ENCODE measurements at regions not wholly inside any gene's neighbourhood (a gene's known extent, or its start where the extent isn't known, plus 50 kb on each side); places are given as distances from the start of the nearest gene placed in this dataset.

DNA sequence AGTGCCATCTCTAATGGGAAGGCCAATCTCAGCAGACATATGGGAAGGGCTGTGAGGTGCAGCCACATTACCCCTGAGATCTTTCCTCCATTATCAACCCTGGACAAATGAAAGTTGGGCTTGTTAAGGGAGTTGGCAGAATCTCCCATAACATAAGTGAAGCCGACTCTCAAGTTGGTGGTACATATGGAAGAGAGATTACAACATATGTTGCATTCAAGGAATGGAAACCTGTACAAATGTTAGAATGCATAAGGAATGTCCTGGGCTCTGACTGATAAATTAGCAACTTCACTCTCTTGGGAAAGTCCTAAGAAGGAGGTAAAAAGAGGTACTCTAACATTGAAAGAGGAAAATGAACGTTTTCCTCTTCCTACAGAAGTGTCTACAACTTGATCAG, 288.7 kb downstream of the IL20RB start:
- no peak for TF ChIP-seq POLR2A (IDR thresholded peaks at IDR 0.05)
- TF ChIP-seq, protein P1, sequence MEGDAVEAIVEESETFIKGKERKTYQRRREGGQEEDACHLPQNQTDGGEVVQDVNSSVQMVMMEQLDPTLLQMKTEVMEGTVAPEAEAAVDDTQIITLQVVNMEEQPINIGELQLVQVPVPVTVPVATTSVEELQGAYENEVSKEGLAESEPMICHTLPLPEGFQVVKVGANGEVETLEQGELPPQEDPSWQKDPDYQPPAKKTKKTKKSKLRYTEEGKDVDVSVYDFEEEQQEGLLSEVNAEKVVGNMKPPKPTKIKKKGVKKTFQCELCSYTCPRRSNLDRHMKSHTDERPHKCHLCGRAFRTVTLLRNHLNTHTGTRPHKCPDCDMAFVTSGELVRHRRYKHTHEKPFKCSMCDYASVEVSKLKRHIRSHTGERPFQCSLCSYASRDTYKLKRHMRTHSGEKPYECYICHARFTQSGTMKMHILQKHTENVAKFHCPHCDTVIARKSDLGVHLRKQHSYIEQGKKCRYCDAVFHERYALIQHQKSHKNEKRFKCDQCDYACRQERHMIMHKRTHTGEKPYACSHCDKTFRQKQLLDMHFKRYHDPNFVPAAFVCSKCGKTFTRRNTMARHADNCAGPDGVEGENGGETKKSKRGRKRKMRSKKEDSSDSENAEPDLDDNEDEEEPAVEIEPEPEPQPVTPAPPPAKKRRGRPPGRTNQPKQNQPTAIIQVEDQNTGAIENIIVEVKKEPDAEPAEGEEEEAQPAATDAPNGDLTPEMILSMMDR (IDR thresholded peaks at IDR 0.05) = no peak

DNA sequence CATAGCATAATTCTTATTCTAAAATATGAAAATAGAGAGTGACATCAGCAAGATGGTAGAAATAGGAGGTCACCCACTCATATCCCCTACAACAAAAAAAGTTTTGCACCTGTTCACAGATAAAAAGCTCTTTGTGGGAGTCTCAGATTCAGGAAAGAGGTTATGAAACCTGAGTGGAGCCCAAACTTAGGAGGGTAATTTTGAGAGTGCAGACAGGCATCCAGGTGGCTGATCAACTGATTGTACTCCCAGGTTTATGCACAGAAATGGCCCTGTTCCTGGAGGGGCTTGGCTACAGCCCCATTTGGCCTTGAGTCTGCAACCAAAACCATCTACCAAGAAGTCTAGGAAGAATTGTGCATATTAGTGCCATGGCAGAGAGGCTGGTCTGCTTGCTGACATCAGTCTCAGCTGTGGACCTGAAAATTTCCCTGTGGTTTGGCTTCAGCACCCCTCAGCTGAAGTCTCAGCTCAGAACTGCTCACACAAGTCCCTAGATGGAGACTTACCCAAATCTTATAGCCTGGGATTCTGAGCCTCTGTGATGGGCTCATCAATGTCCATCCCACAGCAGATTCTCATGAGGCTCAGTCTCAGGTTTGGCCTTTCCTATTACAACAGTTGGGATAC, 291.6 kb downstream of the IL20RB start:
- DNase-seq = no peak
- H3K27me3 ChIP-seq = no peaks in the 10 kb centered on the region
- H3K4me3 ChIP-seq = no peak overlapping the region
- H3K9me3 ChIP-seq (replicated peaks in 1 of 3) = no peaks in the 10 kb centered on the region
- H3K4me1 ChIP-seq (replicated peaks in 1 of 2) = no peaks in the 10 kb centered on the region
- no peak overlapping the region for H3K27ac ChIP-seq
- no peak for TF ChIP-seq POLR2A (IDR thresholded peaks at IDR 0.05)
- TF ChIP-seq, protein P1 (IDR thresholded peaks at IDR 0.05) = no peak
- H3K36me3 ChIP-seq (replicated peaks in 1 of 2) = no peaks in the 10 kb centered on the region
- intact Hi-C loops (cut with DNase I) = no loop called here

More for the DNA sequence above, 288.7 kb downstream of the IL20RB start:
- Histone ChIP-seq H3K4me3 (no peak overlapping the region), H3K9me3 (replicated peaks in 1 of 3) (no peaks in the 10 kb centered on the region), H3K27me3 (no peaks in the 10 kb centered on the region), H3K36me3 (replicated peaks in 1 of 2) (no peaks in the 10 kb centered on the region), H3K4me1 (replicated peaks in 1 of 2) (no peaks in the 10 kb centered on the region), H3K27ac (no peak overlapping the region)
- DNase-seq = no peak
- intact Hi-C loops (cut with DNase I) = no loop called here
- 46 to 63% (median 56%) methylated on average over 2 of the region's 2 CpGs for WGBS, 4 donors

DNA sequence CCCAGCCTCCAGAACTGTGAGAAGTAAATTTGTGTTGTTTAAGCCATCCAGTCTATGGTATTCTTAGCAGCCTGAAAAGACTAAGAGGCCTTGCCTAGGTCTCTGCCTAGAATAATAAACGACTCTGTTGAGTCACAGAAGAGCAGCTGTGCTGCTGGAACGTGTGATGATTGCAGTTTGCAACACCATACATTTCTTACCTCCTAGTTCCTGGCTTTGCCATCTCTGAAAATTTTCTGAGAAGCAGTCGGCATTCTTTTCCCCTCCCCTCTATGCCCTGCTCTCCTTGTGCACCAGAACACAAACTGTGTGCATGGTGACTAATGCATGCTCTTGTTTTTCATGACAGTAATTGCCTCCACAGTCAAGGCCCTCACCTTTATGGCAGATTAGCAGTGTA, 301.3 kb downstream of the IL20RB start:
- WGBS, 4 donors = 29 to 45% (median 40%) methylated on average over 3 of the region's 3 CpGs
- DNase-seq = no peak
- intact Hi-C loops (cut with DNase I) = no loop called here

DNA sequence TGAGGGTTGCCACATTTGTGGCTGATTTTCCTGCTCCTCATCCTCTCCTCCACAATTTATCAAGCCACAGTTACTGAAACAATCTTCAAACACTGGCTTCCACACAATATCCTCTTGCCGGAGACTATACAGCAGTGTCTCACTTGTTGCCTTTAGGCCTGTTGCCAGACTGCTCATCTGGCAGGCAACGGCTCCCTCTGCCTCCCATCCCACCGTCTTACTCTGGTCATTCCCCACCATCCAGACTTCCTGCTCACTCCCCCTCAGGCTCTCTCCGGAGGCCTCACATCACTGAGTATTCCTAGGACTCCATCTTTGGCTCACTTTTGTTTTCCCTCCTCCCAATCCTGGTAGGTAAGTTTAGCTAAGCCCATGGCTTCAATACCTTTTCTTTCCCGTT, 301.9 kb downstream of the IL20RB start:
- TF ChIP-seq POLR2A (IDR thresholded peaks at IDR 0.05) = no peak
- TF ChIP-seq, protein P1 (IDR thresholded peaks at IDR 0.05) = no peak
- 23 to 32% (median 29%) methylated on average over 5 of the region's 5 CpGs for WGBS, 4 donors
- no peaks in the 10 kb centered on the region for H3K4me1 ChIP-seq (replicated peaks in 1 of 2)
- H3K27ac ChIP-seq = no peak overlapping the region
- H3K36me3 ChIP-seq (replicated peaks in 1 of 2) = no peaks in the 10 kb centered on the region
- no peak overlapping the region for H3K4me3 ChIP-seq
- no peaks in the 10 kb centered on the region for H3K9me3 ChIP-seq (replicated peaks in 1 of 3)
- H3K27me3 ChIP-seq = no peaks in the 10 kb centered on the region
- intact Hi-C loops (cut with DNase I) = no loop called here
- DNase-seq = no peak

More for the DNA sequence above, 301.3 kb downstream of the IL20RB start:
- Histone ChIP-seq H3K27ac (no peak overlapping the region), H3K4me3 (no peak overlapping the region), H3K9me3 (replicated peaks in 1 of 3) (no peaks in the 10 kb centered on the region), H3K4me1 (replicated peaks in 1 of 2) (no peaks in the 10 kb centered on the region), H3K36me3 (replicated peaks in 1 of 2) (no peaks in the 10 kb centered on the region), H3K27me3 (no peaks in the 10 kb centered on the region)
- TF ChIP-seq, protein P1 (IDR thresholded peaks at IDR 0.05) = no peak
- TF ChIP-seq POLR2A (IDR thresholded peaks at IDR 0.05) = no peak
